ENCODE measurements at regions not wholly inside any gene's neighbourhood (a gene's known extent, or its start where the extent isn't known, plus 50 kb on each side); places are given as distances from the start of the nearest gene placed in this dataset.
A peak's percentile ranks its signal among the peaks of the same experiment; 100 is the strongest.

- H3K27me3 ChIP-seq (ENCODE audit: insufficient read depth, poor library complexity, severe bottlenecking), result no peaks in the 10 kb centered on the region
- TF ChIP-seq GABPA (IDR thresholded peaks at IDR 0.05; ENCODE audit: low read depth), result no peak
- TF ChIP-seq CTCF (IDR thresholded peaks at IDR 0.05; ENCODE audit: insufficient read depth, low read length), result no peak
- no peak overlapping the region for H3K4me3 ChIP-seq (replicated peaks; ENCODE audit: insufficient read depth, low read length)
- H3K27ac ChIP-seq (replicated peaks), result no peak overlapping the region
- no peak for DNase-seq (ENCODE audit: low read depth in 1 of 2, low spot score in 1 of 2)
Observed at GRCh38 chr2:126766295-126766968, 110.5 kb downstream of the GYPC start.

GRCh38 chr2:126766969-126767296, 111.0 kb downstream of the GYPC start:
- TF ChIP-seq POLR2AphosphoS5 (IDR thresholded peaks at IDR 0.05; ENCODE audit: low read depth), result no peak
- no peak for TF ChIP-seq GABPA (IDR thresholded peaks at IDR 0.05; ENCODE audit: low read depth)
- no peak for TF ChIP-seq SPI1 (IDR thresholded peaks at IDR 0.05; ENCODE audit: borderline replicate concordance, low read depth)
- no peak for TF ChIP-seq CTCF (IDR thresholded peaks at IDR 0.05; ENCODE audit: insufficient read depth, low read length)
- no peak for TF ChIP-seq REST (IDR thresholded peaks at IDR 0.05; ENCODE audit: insufficient replicate concordance, low read depth)
- no peak overlapping the region for H3K4me3 ChIP-seq (replicated peaks; ENCODE audit: insufficient read depth, low read length)
- H3K27ac ChIP-seq (replicated peaks), result no peak overlapping the region
- no peak for DNase-seq (ENCODE audit: low read depth in 1 of 2, low spot score in 1 of 2)
- H3K27me3 ChIP-seq (ENCODE audit: insufficient read depth, poor library complexity, severe bottlenecking), result no peaks in the 10 kb centered on the region

- no peaks in the 10 kb centered on the region for H3K27me3 ChIP-seq (ENCODE audit: insufficient read depth, poor library complexity, severe bottlenecking)
- TF ChIP-seq CTCF (IDR thresholded peaks at IDR 0.05; ENCODE audit: insufficient read depth, low read length) (peak; percentile 5), POLR2AphosphoS5 (IDR thresholded peaks at IDR 0.05; ENCODE audit: low read depth) (no peak)
Observed at GRCh38 chr2:126769118-126769517, 113.2 kb downstream of the GYPC start.

GRCh38 chr2:126770466-126770865, 114.5 kb downstream of the GYPC start:
- DNase-seq (ENCODE audit: low read depth in 1 of 2, low spot score in 1 of 2), result no peak
- H3K27me3 ChIP-seq (ENCODE audit: insufficient read depth, poor library complexity, severe bottlenecking), result no peaks in the 10 kb centered on the region
- no peak for TF ChIP-seq GABPA (IDR thresholded peaks at IDR 0.05; ENCODE audit: low read depth)
- TF ChIP-seq POLR2AphosphoS5 (IDR thresholded peaks at IDR 0.05; ENCODE audit: low read depth), result no peak
- no peak for TF ChIP-seq SPI1 (IDR thresholded peaks at IDR 0.05; ENCODE audit: borderline replicate concordance, low read depth)
- no peak for TF ChIP-seq REST (IDR thresholded peaks at IDR 0.05; ENCODE audit: insufficient replicate concordance, low read depth)
- TF ChIP-seq CTCF (IDR thresholded peaks at IDR 0.05; ENCODE audit: insufficient read depth, low read length), result no peak
- no peak overlapping the region for H3K4me3 ChIP-seq (replicated peaks; ENCODE audit: insufficient read depth, low read length)
- no peak overlapping the region for H3K27ac ChIP-seq (replicated peaks)

More at GRCh38 chr2:126769118-126769517, 113.2 kb downstream of the GYPC start:
- no peak overlapping the region for H3K4me3 ChIP-seq (replicated peaks; ENCODE audit: insufficient read depth, low read length)
- no peak overlapping the region for H3K27ac ChIP-seq (replicated peaks)
- no peak for DNase-seq (ENCODE audit: low read depth in 1 of 2, low spot score in 1 of 2)
